IMR-90 (cell line): ENCODE measurements at regions not wholly inside any gene's neighbourhood (a gene's known extent, or its start where the extent isn't known, plus 50 kb on each side); places are given as distances from the start of the nearest gene placed in this dataset.

Experiments
- ATAC-seq: fragments of 200-7000 bp; cut with Tn5 transposase; 2 replicates; pipeline ENCODE4 v1.9.1; 2020; ENCODE audit warnings: low read depth, mild to moderate bottlenecking, moderate library complexity
- BruUV-seq: library from RNA; stranded (reverse); fragments of 400-500 nt; replicated peaks from 2 replicates; lab custom pipeline; 2021; lab: Mats Ljungman, UMichigan
- CTCF ChIA-PET: fragments of 300-600 bp; formaldehyde crosslinking; extraction: SDS; loops from one replicate; lab custom pipeline; 2021; ENCODE audit warnings: antibody characterized with exemption; lab: Yijun Ruan, JAX
- POLR2A ChIA-PET: fragments of 300-600 bp; sonication (Branson Sonifier 250); formaldehyde crosslinking; loops from one replicate; lab custom pipeline; 2022; ENCODE audit warnings: antibody characterized with exemption; ENCODE audit not compliant: unreplicated experiment; lab: Charles Lee
- DNase-seq: peaks from one replicate; pipeline ENCODE4 v3.0.0; 2013
- H2AFZ ChIP-seq: replicated peaks from 2 replicates; pipeline ENCODE3; 2013; ENCODE audit warnings: low read length, mild to moderate bottlenecking; ENCODE audit not compliant: poor library complexity
- H2AK5ac ChIP-seq: 2 replicates; pipeline ENCODE4 v1.6.1; 2013; ENCODE audit warnings: low read depth, low read length, inconsistent platforms
- H2AK9ac ChIP-seq: replicated peaks from 2 replicates; pipeline ENCODE3; 2013; ENCODE audit warnings: mild to moderate bottlenecking, low read depth, low read length, moderate library complexity; ENCODE audit not compliant: poor library complexity
- H2BK120ac ChIP-seq: 2 replicates; pipeline ENCODE4 v1.6.1; 2013; ENCODE audit warnings: low read depth, low read length, inconsistent platforms
- H2BK15ac ChIP-seq: 3 replicates; pipeline ENCODE4 v1.6.1; 2013; ENCODE audit warnings: low read depth, low read length, inconsistent platforms
- H2BK20ac ChIP-seq: 2 replicates; pipeline ENCODE4 v1.6.1; 2013; ENCODE audit warnings: low read depth, mild to moderate bottlenecking, inconsistent platforms, low read length, moderate library complexity
- H2BK5ac ChIP-seq: 2 replicates; pipeline ENCODE4 v1.6.1; 2013; ENCODE audit warnings: mild to moderate bottlenecking, low read depth, low read length, inconsistent platforms; ENCODE audit not compliant: poor library complexity, severe bottlenecking
- H3K14ac ChIP-seq: replicated peaks from 2 replicates; pipeline ENCODE4 v1.6.1; 2013; ENCODE audit warnings: low read depth, low read length, inconsistent platforms
- H3K18ac ChIP-seq: 2 replicates; pipeline ENCODE4 v1.6.1; 2013; ENCODE audit warnings: low read depth, low read length, control low read depth
- H3K23ac ChIP-seq: 2 replicates; pipeline ENCODE4 v1.6.1; 2013; ENCODE audit warnings: low read depth, low read length, inconsistent platforms
- H3K27ac ChIP-seq: 2 replicates; pipeline ENCODE4 v1.5.1; 2013; ENCODE audit warnings: mild to moderate bottlenecking, control low read depth, low read length; ENCODE audit not compliant: insufficient read depth
- H3K27me3 ChIP-seq: 2 replicates; pipeline ENCODE4 v1.6.1; 2013; ENCODE audit warnings: low read length; ENCODE audit not compliant: control insufficient read depth, insufficient read depth
- H3K36me3 ChIP-seq: 2 replicates; pipeline ENCODE4 v1.6.1; 2013; ENCODE audit warnings: low read length, mixed read lengths; ENCODE audit not compliant: control insufficient read depth, insufficient read depth
- H3K4ac ChIP-seq: 2 replicates; pipeline ENCODE4 v1.6.1; 2013; ENCODE audit warnings: low read depth, low read length, inconsistent platforms
- H3K4me1 ChIP-seq: 2 replicates; pipeline ENCODE4 v1.6.1; 2013; ENCODE audit warnings: low read length, mixed read lengths; ENCODE audit not compliant: control insufficient read depth, insufficient read depth
- H3K4me2 ChIP-seq: 2 replicates; pipeline ENCODE4 v1.6.1; 2013; ENCODE audit warnings: low read depth, mild to moderate bottlenecking, control low read depth, low read length, moderate library complexity
- H3K4me3 ChIP-seq: 2 replicates; pipeline ENCODE4 v1.5.1; 2013; ENCODE audit warnings: low read depth, mild to moderate bottlenecking, control low read depth, low read length, moderate library complexity; ENCODE audit not compliant: insufficient read depth
- H3K56ac ChIP-seq: 2 replicates; pipeline ENCODE4 v1.6.1; 2013; ENCODE audit warnings: low read length, inconsistent platforms; ENCODE audit not compliant: insufficient read depth; ENCODE audit errors: extremely low read depth
- H3K79me1 ChIP-seq, 2 experiments: 2 replicates each; pipeline ENCODE4 v1.6.1; 2013; ENCODE audit warnings: low read length in 2 of 2, inconsistent platforms in 1 of 2, low read depth in 1 of 2
- H3K9ac ChIP-seq: 2 replicates; pipeline ENCODE4 v1.6.1; 2013; ENCODE audit warnings: low read depth, low read length, control low read depth
- H3K9me1 ChIP-seq: 2 replicates; pipeline ENCODE4 v1.6.1; 2013; ENCODE audit warnings: low read length, inconsistent platforms; ENCODE audit not compliant: insufficient read depth
- H3K9me3 ChIP-seq: 2 replicates; pipeline ENCODE4 v1.6.1; 2013; ENCODE audit warnings: low read length; ENCODE audit not compliant: control insufficient read depth, insufficient read depth
- H4K20me1 ChIP-seq: 2 replicates; pipeline ENCODE4 v1.6.1; 2013; ENCODE audit warnings: low read length, inconsistent platforms; ENCODE audit not compliant: insufficient read depth
- H4K5ac ChIP-seq: 2 replicates; pipeline ENCODE4 v1.6.1; 2013; ENCODE audit warnings: mild to moderate bottlenecking, low read depth, low read length, control low read depth
- H4K8ac ChIP-seq, 2 experiments: 2 replicates each; pipeline ENCODE4 v1.6.1; 2013; ENCODE audit warnings: low read depth in 2 of 2, low read length in 2 of 2, control low read depth in 1 of 2, inconsistent platforms in 1 of 2
- H4K91ac ChIP-seq: 2 replicates; pipeline ENCODE4 v1.6.1; 2013; ENCODE audit warnings: low read depth, low read length, inconsistent platforms; ENCODE audit not compliant: insufficient read depth
- MXI1 ChIP-seq: IDR thresholded peaks from 2 replicates; pipeline ENCODE4 v1.6.1; 2012; ENCODE audit warnings: low read depth, mild to moderate bottlenecking, low read length, moderate library complexity, borderline replicate concordance
- RFX5 ChIP-seq: IDR thresholded peaks from 2 replicates; pipeline ENCODE4 v1.8.0; 2012; ENCODE audit warnings: low read depth, mild to moderate bottlenecking, low read length, moderate library complexity
- USF2 ChIP-seq: fragments of 150-350 bp; IDR thresholded peaks from 2 replicates; pipeline ENCODE4 v1.6.1; 2017; ENCODE audit warnings: mild to moderate bottlenecking, antibody characterized with exemption, low read length, low read depth
- WGBS, 2 experiments: methylation state at CpG; one replicate each; pipeline versions ENCODE4 v1.1.5 to v1.1.7; 2013; ENCODE audit warnings: missing lambda C conversion rate in 2 of 2; ENCODE audit not compliant: insufficient read length in 1 of 2; ENCODE audit errors: extremely low coverage in 2 of 2; 5-methylcytosine and 5-hydroxymethylcytosine counted together
- dilution Hi-C: fragments of 300-500 bp; cut with HindIII; formaldehyde crosslinking; loops from one replicate; pipeline ENCODE4 v1.14.3; 2018; ENCODE audit warnings: low sequenced_read_pairs; ENCODE audit not compliant: unreplicated experiment
- in situ Hi-C: fragments of 300-500 bp; cut with MboI; formaldehyde crosslinking; loops from 3 replicates; pipeline ENCODE4 v1.14.3; 2019; ENCODE audit warnings: low sequenced_read_pairs, inconsistent platforms, mixed read lengths
- intact Hi-C: fragments of 100-400 bp; cut with micrococcal nuclease; formaldehyde crosslinking; loops from 2 replicates; pipeline ENCODE4 v1.10.0; 2022

DNA sequence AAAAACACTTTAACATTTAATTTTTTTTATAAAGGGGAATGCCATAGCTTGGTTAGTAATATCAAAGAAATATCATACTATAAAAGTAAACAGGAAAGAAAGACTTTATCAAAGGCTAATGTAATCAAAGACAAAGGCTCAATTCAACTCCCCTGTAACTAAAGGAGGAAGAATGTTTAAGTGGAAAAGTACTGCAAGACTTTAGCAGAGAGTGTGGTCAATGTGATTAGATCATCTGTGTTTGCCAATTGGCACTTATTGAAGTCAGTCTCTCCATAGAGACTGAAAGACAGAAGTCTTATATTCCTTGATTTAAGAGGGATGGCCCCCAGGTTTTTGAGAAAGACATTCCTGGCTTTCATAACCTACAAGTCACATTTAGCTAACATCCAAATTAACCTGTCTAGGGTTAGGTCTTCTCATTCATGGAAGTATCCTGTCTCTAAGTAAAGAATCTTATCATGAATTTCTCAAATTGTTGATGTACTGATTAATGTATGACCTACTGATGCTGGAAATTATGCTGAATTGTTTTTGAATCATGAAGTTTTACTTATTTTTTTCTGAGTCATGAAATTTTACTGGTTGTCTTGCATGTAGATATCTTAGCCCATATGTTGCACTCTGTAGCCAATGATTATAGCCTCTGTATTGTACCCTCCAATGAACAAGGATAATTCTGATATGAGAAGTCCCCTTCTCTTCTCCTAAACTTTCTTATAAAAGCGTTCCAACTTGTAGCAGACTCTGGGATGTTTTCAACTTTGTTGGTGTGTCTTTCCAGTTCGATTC is 65.4 kb downstream of the ATXN7L3B start:
- no peak overlapping the region for H3K27ac ChIP-seq
- no peak overlapping the region for H3K4ac ChIP-seq
- no peak overlapping the region for H2AK5ac ChIP-seq
- H2AFZ ChIP-seq = no peak overlapping the region
- H3K27me3 ChIP-seq = no peaks in the 10 kb centered on the region
- ChIA-PET POLR2A (no interaction called here), CTCF (no interaction called here)
- H3K4me1 ChIP-seq = no peaks in the 10 kb centered on the region
- intact Hi-C loops (no loop called here), dilution Hi-C loops (no loop called here), in situ Hi-C loops (no loop called here)
- DNase-seq (no peak), ATAC-seq (no peak)
- H4K8ac ChIP-seq = no peak overlapping the region
- no peak overlapping the region for H2AK9ac ChIP-seq
- H3K56ac ChIP-seq = no peak overlapping the region
- H3K9ac ChIP-seq = no peak overlapping the region
- H2BK15ac ChIP-seq = no peak overlapping the region
- no peak overlapping the region for H3K4me2 ChIP-seq
- no TSS peak for BruUV-seq
- no peaks in the 10 kb centered on the region for H3K36me3 ChIP-seq
- H4K5ac ChIP-seq = no peak overlapping the region
- H3K4me3 ChIP-seq = no peak overlapping the region
- H3K79me1 ChIP-seq = no peaks in the 10 kb centered on the region
- no peak overlapping the region for H2BK20ac ChIP-seq
- no peaks in the 10 kb centered on the region for H3K9me3 ChIP-seq
- H4K91ac ChIP-seq = no peak overlapping the region
- H3K18ac ChIP-seq = no peak overlapping the region
- no peak overlapping the region for H2BK5ac ChIP-seq
- WGBS, 2 experiments = no CpG with 5 or more reads among the region's 2 CpGs
- H3K9me1 ChIP-seq = no peaks in the 10 kb centered on the region
- no peak overlapping the region for H3K14ac ChIP-seq
- H4K20me1 ChIP-seq = no peaks in the 10 kb centered on the region
- H3K23ac ChIP-seq = no peak overlapping the region
- no peak overlapping the region for H2BK120ac ChIP-seq
- TF ChIP-seq USF2 (no peak), MXI1 (no peak), RFX5 (no peak)
